ENCODE measurements at regions not wholly inside any gene's neighbourhood (a gene's known extent, or its start where the extent isn't known, plus 50 kb on each side); places are given as distances from the start of the nearest gene placed in this dataset.
"Not testable (repeated sequence)": the region's sequence is repeated elsewhere in the genome, so short reads cannot be mapped to it uniquely, and the experiment has no call there.

DNA sequence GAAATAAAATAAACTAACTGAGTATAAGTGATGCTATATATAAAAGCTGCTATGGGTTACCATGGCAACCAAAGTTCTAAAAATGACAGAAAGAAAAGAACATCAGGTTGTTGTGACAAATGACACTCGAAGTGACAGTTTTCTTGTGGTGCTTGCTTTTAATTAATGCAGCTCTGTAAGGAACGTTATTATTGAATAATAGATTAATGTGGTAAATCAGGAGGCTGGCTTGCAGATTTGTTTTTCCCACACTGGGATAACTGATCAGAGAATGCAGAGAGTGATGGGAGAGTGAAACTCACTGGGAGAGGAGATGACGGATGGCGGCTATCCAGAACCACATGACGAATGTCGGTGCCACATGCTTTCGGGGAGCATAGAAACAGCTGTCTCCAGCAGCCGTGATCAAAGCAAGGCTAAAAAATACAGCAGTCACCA is 207.0 kb upstream of the ATP10A start:
- DNase-seq: no peak

DNA sequence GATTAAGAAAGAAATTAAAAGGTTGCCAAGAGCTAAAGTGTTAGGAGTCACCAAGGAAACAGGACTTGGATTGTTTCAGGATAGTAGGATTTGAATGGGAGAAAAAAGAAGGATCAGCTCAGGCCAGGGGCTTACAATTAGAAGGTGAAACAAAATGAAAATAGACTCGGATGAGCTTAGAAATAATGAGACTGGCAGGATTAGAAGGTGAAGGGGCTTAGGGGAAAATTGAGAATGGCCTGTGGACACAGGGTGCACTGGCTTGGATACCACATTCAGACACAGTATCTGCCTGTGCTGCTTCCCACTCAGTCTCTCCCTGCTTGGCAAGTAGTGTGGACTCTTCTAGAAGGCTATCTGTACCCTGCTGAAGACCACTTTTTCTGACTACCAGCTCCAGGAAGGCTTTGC is 206.1 kb upstream of the ATP10A start:
- DNase-seq: no peak

DNA sequence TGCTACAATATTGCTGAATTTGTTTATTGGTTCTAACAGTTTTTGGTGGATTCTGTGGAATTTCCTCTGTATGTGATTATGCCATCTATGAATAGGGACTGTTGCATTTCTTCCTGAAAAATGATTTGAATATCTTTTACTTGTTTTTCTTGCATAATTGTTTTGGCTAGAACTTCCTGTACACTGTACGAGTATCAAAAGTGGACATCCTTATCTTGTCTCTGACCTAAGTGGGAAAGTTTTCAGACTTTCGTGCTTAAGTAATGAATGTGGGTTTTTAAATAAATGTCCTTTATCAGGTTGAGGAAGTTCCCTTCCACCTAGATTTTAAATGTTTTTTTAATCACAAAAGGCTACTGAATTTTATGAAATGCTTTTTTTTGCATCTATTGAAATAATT is 203.8 kb upstream of the ATP10A start:
- no peak for DNase-seq

DNA sequence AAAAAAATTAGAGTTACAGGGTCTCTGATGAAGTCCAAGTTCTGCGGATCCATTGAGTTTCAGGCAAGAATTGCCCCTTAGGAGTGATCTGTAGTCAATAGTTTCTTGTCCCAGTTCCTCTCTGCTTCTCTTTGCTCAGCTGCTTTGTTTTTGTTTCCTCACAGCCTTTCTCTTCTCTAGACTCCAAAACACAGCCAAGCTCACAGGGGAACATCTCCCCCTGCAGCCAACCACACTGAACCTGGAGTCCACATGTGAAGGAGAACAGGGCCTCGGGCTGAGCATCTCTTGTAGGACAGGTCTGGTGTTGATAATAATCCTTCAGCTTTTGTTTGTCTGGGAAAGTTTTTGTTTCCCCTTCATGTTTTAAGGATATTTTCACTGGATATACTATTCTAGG is 202.6 kb upstream of the ATP10A start:
- no peak for DNase-seq

DNA sequence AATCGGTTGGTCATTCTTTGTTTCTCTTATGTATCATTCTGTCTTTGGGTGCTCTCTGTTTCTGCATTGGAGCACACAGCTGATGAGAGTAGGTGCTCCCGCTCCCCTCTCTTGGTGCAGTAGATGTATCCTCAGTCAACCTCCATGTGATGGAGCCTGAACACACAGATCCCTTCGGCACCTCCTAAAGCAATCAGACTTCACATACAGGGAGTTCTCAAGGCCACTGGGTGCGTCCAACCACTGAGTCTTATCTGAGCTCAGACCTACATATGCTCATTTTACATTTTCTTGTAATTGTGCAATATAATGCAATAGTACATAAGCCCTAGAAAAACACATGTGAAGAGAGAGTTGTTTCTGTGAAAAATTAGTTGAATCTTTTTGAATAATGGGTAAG is 198.1 kb upstream of the ATP10A start:
- no peak for DNase-seq

DNA sequence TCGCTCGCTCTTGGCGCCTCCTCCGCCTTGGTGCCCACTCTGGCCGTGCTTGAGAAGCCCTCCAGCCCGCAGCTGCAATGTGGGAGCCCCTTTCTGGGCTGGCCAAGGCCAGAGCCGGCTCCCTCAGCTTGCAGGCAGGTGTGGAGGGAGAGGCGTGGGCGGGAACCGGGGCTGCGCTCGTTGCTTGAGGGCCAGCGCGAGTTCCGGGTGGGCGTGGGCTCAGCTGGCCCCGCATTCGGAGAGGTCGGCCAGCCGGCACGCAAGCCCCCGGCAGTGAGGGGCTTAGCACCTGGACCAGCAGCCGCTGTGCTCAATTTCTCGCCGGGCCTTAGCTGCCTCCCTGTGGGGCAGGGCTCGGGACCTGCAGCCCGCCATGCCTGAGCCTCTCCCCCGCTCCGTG is 193.6 kb upstream of the ATP10A start:
- DNase-seq: not testable (repeated sequence)

DNA sequence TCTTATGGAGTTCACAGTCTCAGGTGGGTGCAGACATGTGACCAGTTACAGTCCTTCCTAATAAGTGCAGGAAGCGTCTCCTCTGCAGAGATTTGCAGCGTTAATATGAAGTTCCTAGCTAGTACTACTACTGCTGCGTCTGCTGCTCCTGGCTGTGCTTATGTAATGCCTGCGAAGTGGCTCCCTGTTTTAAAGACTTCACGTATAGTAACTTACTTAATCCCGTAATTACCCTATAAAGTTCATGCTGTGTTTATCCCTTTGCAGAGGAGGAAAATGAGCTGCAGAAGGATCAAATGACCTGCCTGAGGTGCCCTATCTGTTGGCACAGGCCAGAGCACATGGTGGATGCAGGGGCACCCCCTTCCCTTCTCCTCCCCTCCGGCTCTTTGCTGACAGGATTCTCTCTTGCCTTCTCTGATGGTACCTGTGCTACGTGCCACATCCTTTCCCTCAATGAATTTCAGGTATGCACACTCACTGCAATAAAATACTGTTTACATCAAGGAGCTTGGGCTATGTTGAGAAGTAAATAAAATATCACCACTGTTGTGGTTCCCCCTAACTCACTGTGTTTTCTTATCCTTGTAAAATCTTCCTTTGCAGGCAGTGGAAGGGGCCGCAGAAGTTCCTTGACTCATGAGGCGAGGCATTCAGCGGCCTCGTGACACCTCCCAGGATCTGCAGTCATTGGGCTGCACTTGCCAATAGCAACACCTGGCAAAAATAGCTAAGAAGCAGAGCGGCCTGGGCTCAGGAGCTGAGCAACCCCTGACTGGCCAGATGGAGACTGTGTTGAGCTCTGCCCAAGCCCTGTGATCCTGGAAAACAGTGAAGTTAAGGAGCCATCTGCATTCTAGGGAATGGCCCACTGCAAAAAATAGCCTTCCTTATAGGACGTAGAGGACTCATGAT is 188.9 kb upstream of the ATP10A start:
- DNase-seq: no peak

DNA sequence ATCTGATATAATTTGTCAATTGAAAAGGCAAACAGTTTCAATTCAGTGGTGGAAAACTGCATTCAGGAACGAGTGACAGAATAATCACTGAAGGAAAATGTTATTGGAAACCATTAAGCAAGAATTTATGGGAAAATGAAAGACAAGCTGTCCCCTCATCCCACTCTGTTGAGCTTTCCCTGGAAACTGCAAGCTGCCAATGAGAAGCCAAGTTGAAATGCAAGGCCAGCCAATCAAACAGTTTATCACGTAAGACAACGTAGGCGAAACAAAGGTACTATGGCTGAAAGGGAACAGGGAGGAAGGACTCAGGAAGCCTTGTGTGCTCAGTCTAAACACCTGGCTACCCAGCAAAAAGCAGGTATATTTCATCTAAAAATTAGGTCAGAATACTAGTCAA is 187.9 kb upstream of the ATP10A start:
- DNase-seq: no peak

DNA sequence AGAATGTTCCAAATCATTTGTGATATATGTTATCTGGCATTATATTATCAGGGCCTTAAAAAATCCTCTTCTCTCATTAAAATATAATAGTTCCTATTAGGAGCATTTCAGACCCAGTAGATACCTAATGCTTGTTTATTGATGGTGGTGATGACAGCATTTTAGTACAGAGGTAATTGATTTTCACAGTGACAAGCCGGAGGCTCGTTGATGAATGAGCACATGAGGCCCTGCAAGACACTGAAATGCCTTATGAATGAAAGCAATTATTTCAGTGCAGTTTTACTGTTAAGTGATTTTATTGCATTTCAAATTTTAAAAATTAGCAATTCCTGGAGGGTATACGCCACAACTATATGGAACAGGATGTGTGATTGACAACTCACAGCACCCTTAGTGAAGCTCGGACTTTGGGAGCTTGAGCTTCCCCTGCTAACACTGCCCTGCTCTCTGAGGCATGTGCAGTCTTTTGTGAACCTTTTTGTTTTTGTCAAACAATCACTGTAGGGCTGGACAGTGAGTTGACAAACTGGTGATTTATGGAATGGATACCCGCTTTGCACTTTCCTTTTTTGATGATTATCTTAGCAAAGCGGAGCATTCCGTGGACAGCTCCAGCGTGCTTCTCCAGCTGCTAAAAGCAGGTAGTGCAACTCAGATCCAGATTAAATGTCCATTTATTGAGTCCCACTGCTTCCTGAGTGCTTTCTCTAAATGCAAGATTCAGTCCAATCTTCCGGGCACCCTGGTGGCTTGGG is 187.0 kb upstream of the ATP10A start:
- DNase-seq: no peak

DNA sequence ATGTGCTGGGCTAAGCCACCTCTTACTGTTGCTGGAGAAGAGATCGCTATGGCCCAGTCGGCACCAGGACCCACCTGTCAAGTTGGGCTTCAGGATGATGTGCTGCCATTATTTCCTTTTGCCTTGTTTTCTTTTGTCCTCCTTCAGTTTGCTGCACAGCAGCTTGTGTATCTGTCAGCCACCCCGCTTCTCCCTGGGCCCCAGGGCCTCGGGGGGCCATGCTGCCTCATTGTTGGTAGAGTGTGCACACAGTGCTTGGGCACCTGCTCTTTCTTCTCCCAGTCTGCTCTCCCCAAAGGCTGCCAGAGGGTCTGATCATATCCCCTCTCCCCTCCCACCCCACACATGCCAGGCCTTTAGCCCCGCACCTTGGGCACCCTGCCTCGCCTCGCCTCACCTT is 185.5 kb upstream of the ATP10A start:
- no peak for DNase-seq

DNA sequence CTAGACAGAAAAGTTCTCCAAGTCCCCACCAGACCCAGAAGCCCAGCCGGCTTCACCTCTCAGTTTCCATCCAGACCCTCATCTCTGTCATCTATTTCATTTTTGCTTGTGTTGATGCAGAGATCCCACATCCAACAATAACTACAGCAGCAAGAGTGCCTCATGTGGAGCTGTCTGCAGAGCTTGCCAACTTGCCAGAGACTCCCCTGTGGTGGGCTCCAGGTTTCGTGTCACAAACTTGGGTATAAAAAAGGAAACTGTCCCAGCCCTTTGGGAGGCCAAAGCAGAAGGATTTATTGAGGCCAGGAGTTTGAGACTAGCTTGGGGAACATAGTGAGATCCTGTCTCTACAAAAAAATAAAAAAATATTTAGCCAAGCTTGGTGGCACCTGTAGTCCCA is 182.4 kb upstream of the ATP10A start:
- no peak for DNase-seq

DNA sequence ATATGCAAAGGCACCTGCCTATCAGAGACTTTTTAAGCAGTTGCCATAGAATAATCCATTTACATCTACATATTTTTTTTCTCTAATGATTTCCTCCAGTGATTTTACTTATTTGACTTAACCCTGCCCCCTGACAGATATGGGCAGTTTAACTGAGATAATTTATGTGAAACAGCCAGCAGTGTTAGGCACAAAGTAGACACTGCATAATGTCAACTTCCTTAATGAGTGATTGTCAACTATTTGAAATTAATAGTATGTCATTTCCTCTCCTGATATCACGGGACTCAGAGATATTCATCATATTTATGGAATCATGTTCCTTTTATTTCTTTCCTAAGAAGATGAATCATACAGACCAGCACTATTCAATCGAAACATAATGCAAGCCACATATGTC is 179.9 kb upstream of the ATP10A start:
- DNase-seq: no peak

DNA sequence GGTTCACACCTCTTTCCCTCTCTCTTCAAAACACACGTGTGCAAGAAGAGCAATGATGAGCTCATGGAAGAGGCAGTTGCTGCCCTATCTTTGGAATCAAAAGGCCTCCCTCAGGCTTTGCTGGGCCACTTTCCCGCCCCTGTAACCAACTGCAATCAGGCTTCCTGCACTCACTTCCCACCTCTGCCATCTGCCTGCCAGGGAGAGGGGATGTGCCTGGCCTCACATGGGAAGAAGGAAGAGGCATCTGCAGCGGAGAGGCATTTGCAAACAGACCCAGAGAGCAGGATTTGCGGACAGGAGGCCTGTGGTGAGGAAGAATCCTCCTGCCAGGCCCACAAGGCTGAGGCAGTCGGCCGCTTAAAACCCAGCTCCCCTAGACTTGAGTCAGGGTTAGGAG is 175.6 kb upstream of the ATP10A start:
- DNase-seq: no peak

DNA sequence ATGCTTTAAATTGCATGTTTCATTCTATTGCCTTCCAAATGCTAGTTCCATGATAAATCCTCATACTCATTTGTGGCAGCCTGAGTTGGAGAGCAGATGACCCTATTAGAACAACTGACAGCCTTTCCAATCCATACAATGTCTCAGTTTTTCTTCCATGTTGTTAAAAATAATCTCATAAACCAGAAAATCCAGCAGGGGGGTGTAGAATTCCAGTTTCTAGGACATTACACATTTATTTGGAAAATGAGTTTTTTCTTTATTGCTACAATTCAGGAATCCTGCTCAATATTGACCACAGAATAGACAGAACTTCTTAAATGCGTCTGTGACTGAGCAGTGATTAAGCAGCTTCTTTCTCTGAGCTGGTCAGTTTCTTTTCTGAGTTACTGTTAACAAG is 174.2 kb upstream of the ATP10A start:
- DNase-seq: no peak

DNA sequence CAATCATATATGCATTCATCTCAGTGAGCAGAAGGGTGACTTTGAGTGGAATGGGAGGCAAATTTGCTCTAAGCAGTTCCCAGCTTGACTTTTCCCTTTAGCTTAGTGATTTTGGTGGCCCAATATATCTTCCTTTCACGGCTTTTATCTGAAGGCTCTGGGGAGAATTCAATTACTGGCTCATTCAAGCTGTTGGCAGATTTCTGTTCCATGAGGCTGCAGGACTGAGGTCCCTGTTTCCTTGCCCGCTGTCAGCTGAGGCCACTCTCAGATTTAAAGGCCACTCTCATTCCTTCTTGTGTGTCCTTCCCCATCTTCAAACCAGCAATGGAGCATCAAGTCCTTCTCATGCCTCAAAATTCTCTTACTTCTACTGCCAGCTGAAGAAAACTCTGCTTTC is 170.4 kb upstream of the ATP10A start:
- DNase-seq: no peak

DNA sequence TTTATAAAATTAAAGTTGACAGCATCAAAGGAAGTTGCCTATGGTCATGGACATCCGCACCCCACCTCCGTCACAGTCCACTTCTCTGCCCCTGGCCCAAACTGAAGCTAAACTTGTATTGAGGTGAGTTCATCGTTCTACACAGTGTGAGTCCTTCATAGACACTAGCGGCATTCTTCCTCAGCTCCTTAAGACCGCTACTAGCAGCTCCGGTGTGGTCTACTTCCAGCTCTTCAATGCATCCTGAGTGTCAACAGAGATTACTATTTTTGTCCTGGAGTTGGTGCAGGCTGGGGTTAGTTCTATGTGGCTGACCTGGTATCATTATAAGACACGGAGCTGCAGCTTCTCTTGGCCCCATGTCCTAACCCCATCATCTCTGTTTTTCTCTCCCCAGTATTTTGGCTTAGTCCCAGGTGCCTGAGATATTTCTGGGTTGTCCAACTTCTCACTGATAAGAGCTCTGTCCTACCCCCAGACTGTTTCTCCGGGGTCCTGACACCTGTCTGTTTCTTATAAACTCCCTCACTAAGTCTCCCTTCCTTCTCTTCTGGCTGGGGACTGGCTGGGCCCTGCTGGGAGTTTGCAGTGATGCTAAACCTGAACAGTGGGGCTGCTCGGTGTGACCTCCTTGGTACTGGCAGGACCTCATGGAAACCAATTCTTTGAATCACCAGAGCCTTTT is 169.2 kb upstream of the ATP10A start:
- no peak for DNase-seq

DNA sequence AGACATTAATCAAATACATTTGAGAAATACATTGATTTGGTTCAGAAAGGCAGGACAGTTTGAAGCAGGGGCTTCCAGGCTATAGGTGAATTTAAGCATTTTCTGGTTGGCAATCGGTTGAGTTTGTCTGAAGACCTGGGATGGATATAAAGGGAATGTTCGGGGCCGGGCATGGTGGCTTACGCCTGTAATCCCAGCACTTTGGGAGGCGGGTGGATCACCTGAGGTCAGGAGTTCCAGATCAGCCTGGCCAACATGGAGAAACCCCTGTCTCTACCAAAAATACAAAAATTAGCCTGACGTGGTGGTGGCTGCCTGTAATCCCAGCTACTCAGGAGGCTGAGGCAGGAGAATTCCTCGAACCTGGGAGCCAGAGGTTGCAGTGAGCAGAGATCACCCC is 166.5 kb upstream of the ATP10A start:
- not testable (repeated sequence) for DNase-seq

DNA sequence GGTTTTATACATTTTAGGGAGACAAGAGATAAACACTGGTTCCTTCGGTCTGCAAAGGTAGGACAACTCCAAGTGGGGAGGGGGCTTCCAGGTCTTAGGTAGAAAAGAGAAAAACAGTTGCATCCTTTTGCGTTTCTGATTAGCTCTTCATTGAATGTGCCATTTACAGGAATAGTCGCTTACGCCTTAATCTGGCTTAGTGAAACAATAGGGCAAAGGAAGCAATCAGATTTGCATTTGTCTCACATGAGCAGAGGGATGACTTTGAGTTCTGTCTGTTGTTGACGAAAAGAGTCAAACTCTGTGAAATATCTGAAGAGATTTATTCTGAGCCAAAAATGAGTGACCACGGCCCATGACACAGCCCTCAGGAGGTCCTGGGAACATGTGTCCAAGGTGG is 166.0 kb upstream of the ATP10A start:
- no peak for DNase-seq

DNA sequence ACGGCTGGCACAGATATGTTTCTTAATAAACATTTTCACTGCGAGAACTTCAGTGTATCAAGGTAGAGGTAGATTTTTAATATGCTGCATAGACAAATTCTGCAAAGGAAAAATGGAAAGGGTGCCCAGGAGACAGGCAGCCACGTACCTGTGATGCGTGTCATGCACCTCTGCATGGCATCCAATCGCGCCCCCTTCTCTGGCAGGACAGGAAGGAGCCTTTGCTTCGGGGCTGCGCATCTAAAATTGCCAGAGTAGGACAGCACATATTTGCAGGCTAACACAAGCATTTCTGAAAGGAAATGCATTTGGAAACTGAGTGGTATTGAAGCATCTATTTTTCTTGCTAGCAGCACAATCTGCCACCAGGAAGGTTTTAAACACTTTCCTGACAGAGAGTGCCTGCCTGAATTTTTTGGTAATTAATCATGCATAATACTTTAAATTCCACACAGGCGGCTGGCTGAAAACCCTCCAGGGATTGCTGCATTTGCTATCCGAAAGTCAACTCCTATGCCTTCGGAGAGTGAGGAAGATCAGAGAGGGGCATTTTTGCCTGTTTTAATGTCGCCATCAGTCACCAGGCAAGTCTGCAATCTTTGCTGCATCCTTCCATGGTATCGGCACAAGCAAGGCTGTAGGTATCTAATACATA is 165.1 kb upstream of the ATP10A start:
- DNase-seq: no peak

DNA sequence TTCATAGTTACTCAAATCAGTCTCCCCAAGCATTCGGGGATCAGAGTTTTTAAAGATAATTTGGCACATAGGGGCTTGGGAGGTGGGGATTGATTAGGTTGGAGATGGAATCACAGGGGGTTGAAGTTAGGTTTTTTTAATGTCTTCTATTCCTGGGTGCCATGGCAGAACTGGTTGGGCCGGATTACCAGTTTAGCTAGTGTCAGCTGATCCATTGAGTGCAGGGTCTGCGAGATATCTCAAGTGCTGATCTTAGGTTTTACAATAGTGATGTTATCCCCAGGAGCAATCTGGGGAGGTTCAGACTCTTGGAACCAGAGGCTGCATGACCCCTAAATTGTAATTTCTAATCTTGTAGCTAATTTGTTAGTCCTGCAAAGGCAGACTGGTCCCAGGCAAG is 163.5 kb upstream of the ATP10A start:
- DNase-seq: not testable (repeated sequence)

DNA sequence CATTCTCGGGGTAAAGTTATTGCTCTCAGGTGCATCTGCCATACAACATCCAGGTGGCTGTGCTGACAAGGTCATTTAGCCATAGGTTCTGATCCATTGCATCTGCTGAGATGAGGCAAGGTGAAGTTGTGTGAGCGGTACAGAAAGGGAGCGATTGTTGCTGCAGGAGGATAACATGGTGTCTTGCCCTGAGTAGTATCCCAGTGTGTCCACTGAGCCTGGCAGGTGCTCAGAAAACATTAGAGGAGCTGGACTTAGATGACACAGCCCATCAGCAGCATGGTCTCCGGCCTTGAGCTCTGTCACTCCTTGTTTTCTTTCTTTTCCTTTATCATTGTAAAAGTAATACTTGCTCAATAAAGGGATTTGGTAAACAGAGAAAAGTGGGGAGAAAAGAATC is 161.1 kb upstream of the ATP10A start:
- DNase-seq: no peak

DNA sequence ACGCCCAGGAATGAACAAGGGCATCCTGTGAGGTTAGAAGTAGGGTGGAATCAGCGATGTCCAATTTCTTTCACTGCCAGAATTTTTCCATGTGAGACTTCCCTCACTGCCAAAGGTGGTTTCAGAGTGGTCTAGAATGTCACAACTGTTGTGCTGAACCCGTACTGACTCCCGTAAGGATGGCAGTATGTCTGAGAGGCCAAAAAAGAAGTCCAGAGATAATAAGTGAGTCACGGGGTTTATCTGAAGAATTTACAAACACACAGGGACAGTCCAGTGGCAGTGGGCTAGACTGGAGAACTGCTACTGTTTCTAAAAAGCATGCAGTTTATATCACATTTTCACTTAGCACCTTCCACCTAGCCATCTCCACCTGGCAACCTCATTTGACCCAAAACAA is 160.6 kb upstream of the ATP10A start:
- no peak for DNase-seq

DNA sequence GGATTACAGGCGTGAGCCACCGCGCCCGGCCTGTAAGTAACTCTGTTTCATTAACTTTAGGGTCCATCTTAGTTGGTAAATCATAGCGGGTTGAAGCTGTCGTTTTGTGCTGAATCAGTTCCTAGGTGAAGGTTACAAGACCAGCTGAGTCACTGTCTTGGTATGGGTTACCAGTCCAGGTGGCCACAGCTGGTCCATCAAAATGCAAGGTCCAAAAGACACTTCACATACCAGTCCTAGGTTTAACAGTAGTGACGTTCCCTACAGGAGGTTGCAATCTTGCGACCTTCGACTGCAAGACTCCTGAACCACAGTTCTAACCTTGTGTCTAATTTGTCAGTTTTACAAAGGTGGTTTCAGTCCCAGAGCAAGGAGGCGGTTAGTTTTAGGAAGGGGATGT is 160.1 kb upstream of the ATP10A start:
- no peak for DNase-seq
